Midbrain (tissue), 1 donor: ENCODE measurements at regions not wholly inside any gene's neighbourhood (a gene's known extent, or its start where the extent isn't known, plus 50 kb on each side); places are given as distances from the start of the nearest gene placed in this dataset.
"Not testable (repeated sequence)": the region's sequence is repeated elsewhere in the genome, so short reads cannot be mapped to it uniquely, and the experiment has no call there.

Source experiments
- DNase-seq: peaks from one replicate; lab custom pipeline; 2025; lab: John Stamatoyannopoulos, UW

DNA sequence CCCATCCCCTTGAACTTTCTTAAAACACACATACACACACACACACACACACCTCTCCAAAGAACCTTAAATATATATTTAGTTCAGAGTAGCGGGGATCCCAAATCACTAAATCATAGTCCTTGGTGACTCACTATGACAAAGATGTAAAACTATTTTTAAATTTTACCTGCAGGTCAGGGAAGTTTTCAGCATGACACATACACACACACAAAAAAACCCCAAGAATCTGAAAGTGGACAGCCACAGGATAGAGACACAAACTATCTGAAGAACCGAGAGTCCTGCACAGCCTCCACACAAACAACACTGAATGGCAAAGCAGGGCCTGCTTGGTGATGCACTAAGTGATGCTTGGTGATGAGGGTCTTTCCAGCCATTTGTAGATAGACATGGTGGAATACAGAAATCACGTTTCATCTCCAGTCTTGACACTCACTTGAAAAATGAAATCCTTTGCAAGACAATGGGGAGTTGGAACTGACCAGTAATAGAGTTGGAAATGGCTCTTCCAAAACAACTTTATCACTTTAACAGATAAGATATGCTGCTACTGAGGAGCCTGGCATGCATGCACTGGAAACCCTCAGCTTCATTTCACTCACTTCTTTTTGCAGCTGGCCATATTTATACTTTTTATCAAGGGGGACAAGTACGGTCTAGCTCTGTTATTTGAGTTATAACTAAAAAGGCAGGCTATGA is 307.3 kb downstream of the RAPGEF2 start:
- DNase-seq: no peak

DNA sequence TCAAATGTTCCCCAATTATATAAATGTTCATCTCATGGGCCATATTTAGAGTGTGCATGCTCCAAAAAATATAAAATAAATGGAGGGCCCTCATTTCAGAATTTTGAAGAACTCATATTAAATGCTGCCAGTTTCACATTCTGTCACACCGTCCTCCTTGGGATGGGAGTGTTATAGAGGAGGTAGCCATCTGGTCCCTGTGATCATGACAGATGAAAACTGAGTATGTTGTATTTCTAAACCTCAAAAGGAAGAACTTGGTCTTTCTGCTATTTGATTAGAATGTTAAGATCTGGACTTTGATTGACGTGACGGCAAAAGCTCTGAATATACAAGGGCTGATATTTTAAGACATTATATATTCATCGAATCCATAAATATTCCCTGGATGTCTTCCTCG is 308.0 kb downstream of the RAPGEF2 start:
- no peak for DNase-seq

- DNase-seq: no peak
Measured at GRCh38 chr4:159413306-159413943, 310.5 kb downstream of the RAPGEF2 start.

DNA sequence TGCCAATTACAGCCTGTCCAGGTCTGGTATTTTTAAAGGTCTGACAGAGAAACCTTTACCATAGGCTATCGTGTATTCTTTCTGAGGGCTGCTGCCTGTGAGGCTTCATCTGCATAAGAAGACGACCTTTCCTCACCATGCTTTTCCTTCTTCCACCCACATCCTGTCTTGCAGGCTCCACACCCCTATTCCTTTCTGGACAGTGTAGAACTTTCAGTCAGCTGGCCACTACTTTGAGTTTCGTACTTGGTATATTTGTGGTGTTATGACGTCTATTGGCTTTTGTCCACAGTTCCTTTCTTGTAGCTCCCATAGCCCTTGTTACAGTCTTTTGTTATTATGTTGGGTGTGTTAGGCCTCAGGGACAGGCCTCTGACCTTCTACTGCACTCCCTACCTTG is 311.4 kb downstream of the RAPGEF2 start:
- DNase-seq: no peak

DNA sequence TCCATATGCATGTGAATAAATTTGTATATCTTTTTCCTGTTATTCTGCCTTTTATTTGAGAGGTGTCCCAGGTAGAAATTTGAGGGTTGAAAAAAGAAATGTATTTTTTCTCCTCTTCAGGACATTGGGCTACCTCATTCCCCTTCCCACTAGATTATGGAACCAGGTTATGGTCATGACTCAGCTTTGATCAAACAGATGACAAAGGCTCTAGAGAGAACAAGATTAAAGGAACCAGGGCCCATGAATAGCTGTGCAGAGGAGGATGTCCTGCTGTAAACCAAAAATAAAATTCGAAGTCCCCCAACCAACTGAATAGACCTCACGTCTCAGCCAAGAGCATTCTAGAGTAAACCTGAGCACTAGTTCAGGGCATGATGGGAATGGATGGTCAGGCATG is 313.2 kb downstream of the RAPGEF2 start:
- no peak for DNase-seq

DNA sequence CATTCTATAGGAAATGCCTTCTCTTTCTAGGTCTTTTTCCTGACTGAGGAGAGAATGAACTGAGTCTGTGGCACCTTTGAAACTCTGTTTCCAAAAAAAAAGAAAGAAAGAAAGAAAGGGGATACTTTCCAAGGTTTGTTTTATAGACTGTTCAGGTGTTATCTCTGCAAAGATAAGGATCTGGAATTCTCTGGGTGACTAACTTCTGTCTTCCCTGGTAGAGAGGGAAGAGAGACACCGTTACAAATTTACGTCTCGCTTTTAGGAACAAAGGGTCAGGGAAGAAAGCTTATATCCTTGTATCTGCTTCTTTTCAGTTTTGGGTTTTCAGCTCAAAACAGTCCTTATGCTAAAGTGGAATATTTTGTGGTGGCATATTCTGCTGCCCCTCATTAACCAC is 314.1 kb downstream of the RAPGEF2 start:
- DNase-seq: no peak

DNA sequence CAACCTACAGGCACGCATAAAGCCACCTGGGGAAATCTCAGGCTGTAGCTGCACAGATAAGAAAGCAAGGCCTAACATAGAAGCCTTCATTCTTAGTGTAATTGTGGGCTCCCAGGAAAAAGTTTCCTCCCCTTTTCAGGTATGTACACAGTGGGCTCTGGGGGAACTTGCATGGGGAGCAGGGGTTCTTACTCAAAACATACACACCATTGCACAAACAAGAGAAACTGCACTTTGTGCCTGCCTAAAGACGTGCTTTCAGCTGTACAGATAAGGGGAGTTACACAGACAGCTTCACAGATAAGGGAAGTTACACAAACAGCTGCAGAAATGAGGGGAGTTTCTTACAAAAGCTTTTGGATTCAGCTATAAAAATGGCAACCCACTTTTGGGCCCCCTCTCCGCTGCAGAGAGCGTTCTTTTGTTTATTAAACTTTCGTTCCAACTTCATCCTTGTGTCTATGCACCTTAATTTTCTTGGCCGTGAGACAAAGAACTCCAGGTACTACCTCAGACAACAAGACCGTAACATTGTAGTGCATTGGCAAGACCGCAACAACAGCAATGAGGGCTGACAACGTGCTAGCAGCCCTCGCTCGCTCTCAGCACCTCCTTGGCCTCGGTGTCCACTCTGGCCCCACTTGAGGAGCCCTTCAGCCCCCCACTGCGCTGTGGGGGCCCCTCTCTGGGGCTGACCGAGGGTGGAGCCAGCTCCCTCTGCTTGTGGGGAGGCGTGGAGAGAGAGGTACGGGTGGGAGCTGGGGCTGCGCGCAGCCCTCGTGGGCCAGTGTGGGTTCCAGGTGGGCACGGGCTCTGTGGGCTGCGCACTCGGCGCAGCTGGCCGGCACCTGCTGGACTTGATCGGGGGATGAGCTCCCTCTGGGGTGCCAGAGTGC is 317.5 kb downstream of the RAPGEF2 start:
- no peak for DNase-seq

GRCh38 chr4:159421058-159421419 is 318.2 kb downstream of the RAPGEF2 start:
- not testable (repeated sequence) for DNase-seq

DNA sequence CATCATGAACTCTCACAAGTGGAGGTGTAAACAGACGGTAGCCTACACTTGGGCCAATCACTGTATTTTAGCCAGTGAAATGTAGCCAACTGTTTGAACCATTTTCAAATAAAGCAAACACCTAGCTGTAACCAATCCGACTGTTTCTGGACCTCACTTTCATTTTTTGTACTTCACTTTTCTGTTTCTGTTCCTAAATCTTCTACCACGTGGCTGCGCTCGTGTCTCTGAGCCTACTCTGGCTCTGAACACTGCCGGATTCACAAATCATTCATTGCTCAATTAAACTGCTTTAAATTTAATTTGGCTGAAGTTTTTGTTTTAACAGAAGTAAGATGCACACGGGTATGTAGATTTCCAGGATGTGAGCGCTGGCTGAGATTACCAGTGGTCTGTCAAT is 319.1 kb downstream of the RAPGEF2 start:
- no peak for DNase-seq

GRCh38 chr4:159422626-159423025 is 319.7 kb downstream of the RAPGEF2 start:
- no peak for DNase-seq

DNA sequence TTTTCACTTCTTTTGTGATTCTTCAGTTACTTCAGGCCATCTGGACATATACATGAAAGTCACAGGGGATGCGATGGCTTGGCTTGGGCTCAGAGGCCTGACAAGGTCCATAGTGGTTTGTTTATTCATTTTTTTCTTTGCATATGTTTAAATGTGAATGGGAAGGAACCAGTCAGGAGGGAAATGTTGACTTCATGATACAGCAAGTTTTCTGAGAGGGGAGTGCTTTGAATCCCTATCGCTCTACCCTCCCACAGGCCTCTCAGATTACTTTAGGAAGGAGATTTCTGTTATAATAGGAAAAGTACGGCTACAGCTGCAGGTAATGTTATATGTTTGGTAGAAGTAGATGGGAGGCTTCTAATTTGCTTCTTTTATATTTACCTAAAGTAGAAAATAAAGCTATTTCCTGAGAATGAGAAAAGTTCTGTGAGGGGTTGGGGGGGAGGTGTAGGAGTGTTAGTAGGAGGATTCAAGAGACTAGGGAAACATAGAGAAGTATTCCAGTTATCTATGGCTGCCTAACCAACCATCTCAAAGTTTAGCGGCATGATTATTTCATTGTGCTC is 322.9 kb downstream of the RAPGEF2 start:
- DNase-seq: no peak

- DNase-seq: no peak
Measured at GRCh38 chr4:159428293-159428692, 325.4 kb downstream of the RAPGEF2 start.

GRCh38 chr4:159428975-159429692 is 326.3 kb downstream of the RAPGEF2 start:
- no peak for DNase-seq

DNA sequence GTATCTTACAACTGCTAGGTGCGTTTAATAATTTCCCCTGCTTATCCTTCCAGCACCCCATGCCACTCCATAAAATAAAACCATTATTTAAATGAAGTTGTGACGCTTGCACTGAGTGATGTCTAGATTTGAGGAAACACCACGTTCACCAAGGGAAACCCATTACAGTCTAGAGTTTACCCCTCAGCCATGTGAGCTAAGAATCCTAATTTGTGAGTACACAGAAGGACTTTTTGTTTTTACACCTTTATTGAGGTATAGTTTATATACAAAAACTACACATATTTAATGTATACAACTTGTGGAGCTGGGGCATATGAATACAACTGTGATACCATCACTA is 326.8 kb downstream of the RAPGEF2 start:
- DNase-seq: no peak

DNA sequence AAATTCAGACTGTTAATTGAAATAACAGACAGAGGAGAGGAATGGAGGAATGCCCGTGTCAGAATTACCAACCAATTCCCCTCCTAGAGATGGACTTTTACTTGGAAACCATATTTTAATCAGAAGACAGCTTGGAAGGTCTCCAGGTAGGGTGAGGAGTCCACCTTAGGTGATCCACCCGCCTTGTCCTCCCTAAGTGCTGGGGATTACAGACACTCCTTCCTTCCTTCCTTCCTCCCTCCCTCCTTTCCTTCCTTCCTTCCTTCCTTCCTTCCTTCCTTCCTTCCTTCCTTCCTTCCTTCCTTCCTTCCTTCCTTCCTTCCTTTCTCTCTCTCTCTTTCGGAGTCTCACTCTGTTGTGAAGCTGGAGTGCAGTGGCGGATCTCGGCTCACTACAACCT is 328.0 kb downstream of the RAPGEF2 start:
- no peak for DNase-seq

- no peak for DNase-seq
Measured at GRCh38 chr4:159432436-159432835, 329.6 kb downstream of the RAPGEF2 start.

DNA sequence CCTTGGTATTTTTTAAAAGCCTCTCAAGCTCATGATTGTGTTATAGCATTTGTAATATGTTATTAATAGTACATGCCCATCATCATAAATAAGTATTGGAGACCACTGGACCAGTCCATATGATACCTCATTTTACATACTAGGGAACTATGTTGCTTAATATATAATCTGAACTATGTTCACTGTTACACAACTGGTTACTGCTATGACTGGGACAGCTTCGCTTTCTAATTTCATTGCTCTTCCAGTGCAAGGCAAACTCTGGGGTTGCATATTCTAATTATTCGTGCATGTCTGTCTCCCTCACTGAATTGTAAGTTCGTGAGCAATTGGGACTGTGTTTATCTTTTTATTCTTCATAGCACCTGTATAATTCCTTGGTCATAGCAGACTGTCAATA is 330.5 kb downstream of the RAPGEF2 start:
- no peak for DNase-seq

DNA sequence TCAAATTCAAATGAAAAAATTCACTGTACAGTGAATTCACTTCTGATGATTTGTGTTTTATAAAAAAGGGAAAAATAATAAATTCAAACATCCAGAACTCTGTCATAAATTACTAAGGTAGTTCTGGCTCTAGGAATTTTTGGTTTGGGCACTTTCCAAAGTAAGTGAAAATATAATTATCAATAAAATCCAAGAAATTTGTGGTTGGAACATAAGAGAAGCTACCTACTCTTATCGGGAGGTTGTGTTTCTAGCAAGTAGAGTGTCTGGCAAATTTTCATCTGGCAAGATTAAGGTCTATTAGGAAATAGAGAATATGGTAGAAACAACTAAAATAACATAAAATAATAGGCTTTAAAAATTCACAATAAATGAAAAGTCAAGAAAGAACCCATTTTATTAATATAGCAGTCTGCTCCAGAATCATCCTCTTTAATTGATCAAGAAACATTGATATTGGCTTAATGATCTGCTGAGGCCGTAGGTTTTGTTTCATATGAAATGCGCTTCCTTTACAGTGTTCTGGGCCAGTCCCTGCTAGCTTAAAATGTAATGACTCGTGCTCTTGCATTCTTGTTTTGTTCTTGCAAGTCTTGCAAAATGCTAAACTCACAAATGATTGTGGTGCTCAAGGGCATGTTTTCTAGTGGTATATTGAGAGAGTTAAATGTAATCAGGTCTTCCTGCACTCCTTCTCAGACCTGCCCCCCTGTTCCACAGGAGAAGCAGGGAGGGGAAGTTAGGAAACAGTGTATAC is 331.4 kb downstream of the RAPGEF2 start:
- DNase-seq: no peak

GRCh38 chr4:159434871-159435241 is 332.0 kb downstream of the RAPGEF2 start:
- no peak for DNase-seq

- DNase-seq: no peak
Measured at GRCh38 chr4:159435561-159436023, 332.7 kb downstream of the RAPGEF2 start.

- no peak for DNase-seq
Measured at GRCh38 chr4:159443975-159444374, 341.1 kb downstream of the RAPGEF2 start.
